ENCODE measurements at regions not wholly inside any gene's neighbourhood (a gene's known extent, or its start where the extent isn't known, plus 50 kb on each side); places are given as distances from the start of the nearest gene placed in this dataset.

GRCh38 chr10:4676566-4676965, 149.4 kb upstream of the AKR1E2 start:
- WGBS: 96% methylated on average over 3 of the region's 3 CpGs
- Histone ChIP-seq H3K4me1 (ENCODE audit: control insufficient read depth in 4 of 4, insufficient read depth in 4 of 4, low read length in 3 of 4) (peaks cover 0 to 10% (median 2%) of the 10 kb centered on the region in 4 donors), H3K27ac (ENCODE audit: low read depth in 1 of 2, low read length in 2 of 2) (no peak overlapping the region), H3K4me3 (ENCODE audit: low read depth in 1 of 3, low read length in 3 of 3) (no peak overlapping the region), H3K9me3 (ENCODE audit: control insufficient read depth in 4 of 4, low read length in 3 of 4) (no peaks in the 10 kb centered on the region), H3K27me3 (ENCODE audit: control insufficient read depth in 4 of 4, insufficient read depth in 4 of 4, low read length in 3 of 4) (no peaks in the 10 kb centered on the region), H3K36me3 (ENCODE audit: control insufficient read depth in 4 of 4, insufficient read depth in 3 of 4, low read depth in 1 of 4, low read length in 3 of 4) (no peaks in the 10 kb centered on the region), H3K9ac (ENCODE audit: low read depth in 1 of 2, low read length in 2 of 2) (no peak overlapping the region)
- no peak for DNase-seq (ENCODE audit: low spot score)
- TF ChIP-seq SP1 (IDR thresholded peaks at IDR 0.05) (no peak), ZBTB33 (IDR thresholded peaks at IDR 0.05) (no peak), TAF1 (conservative IDR thresholded peaks at IDR 0.05) (no peak), FOXA2 (IDR thresholded peaks at IDR 0.05) (no peak), RXRA (IDR thresholded peaks at IDR 0.05) (no peak), MAX (IDR thresholded peaks at IDR 0.05) (no peak), FOXA1 (IDR thresholded peaks at IDR 0.05) (no peak), HNF4G (IDR thresholded peaks at IDR 0.05) (no peak)

DNA sequence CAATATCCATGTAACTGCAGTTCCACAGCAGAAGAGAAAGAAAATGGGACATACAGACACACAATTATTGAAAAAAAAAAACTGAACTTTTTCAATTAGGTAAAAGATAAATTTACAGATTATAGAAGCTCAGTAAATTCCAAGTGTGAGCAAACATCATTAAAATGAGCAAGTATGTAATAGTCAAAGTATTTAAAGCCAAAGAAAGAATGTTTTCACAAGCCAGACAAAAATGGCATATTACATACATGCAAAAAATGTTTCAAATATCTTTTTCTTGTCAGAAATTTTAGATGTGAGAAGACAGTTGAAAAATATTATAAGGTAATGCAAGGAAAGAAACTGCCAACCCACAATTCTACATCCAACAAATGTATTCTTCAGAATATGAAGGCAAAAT, 150.2 kb upstream of the AKR1E2 start:
- H3K4me1 ChIP-seq (ENCODE audit: control insufficient read depth in 4 of 4, insufficient read depth in 4 of 4, low read length in 3 of 4): peaks cover 0 to 10% (median 2%) of the 10 kb centered on the region in 4 donors
- no peaks in the 10 kb centered on the region for H3K36me3 ChIP-seq (ENCODE audit: control insufficient read depth in 4 of 4, insufficient read depth in 3 of 4, low read depth in 1 of 4, low read length in 3 of 4)
- H3K4me3 ChIP-seq (ENCODE audit: low read depth in 1 of 3, low read length in 3 of 3): no peak overlapping the region
- no peak for DNase-seq (ENCODE audit: low spot score)
- H3K27me3 ChIP-seq (ENCODE audit: control insufficient read depth in 4 of 4, insufficient read depth in 4 of 4, low read length in 3 of 4): no peaks in the 10 kb centered on the region
- no peaks in the 10 kb centered on the region for H3K9me3 ChIP-seq (ENCODE audit: control insufficient read depth in 4 of 4, low read length in 3 of 4)
- no peak overlapping the region for H3K9ac ChIP-seq (ENCODE audit: low read depth in 1 of 2, low read length in 2 of 2)
- no peak overlapping the region for H3K27ac ChIP-seq (ENCODE audit: low read depth in 1 of 2, low read length in 2 of 2)
- no peak for TF ChIP-seq GABPA (IDR thresholded peaks at IDR 0.05 in 1 of 2, conservative IDR thresholded peaks at IDR 0.05 in 1 of 2)
- TF ChIP-seq NR2F2 (IDR thresholded peaks at IDR 0.05): no peak
- TF ChIP-seq EGR1 (IDR thresholded peaks at IDR 0.05; ENCODE audit: low read depth in 2 of 2): no peak
- no peak for TF ChIP-seq JUND (IDR thresholded peaks at IDR 0.05)
- TF ChIP-seq FOXA2 (IDR thresholded peaks at IDR 0.05): no peak
- TF ChIP-seq YY1 (IDR thresholded peaks at IDR 0.05): no peak
- TF ChIP-seq TAF1 (conservative IDR thresholded peaks at IDR 0.05): no peak
- TF ChIP-seq, protein P1, sequence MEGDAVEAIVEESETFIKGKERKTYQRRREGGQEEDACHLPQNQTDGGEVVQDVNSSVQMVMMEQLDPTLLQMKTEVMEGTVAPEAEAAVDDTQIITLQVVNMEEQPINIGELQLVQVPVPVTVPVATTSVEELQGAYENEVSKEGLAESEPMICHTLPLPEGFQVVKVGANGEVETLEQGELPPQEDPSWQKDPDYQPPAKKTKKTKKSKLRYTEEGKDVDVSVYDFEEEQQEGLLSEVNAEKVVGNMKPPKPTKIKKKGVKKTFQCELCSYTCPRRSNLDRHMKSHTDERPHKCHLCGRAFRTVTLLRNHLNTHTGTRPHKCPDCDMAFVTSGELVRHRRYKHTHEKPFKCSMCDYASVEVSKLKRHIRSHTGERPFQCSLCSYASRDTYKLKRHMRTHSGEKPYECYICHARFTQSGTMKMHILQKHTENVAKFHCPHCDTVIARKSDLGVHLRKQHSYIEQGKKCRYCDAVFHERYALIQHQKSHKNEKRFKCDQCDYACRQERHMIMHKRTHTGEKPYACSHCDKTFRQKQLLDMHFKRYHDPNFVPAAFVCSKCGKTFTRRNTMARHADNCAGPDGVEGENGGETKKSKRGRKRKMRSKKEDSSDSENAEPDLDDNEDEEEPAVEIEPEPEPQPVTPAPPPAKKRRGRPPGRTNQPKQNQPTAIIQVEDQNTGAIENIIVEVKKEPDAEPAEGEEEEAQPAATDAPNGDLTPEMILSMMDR (IDR thresholded peaks at IDR 0.05; ENCODE audit: low read depth, low read length, missing input control): no peak
- TF ChIP-seq, protein P2, sequence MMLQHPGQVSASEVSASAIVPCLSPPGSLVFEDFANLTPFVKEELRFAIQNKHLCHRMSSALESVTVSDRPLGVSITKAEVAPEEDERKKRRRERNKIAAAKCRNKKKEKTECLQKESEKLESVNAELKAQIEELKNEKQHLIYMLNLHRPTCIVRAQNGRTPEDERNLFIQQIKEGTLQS (IDR thresholded peaks at IDR 0.05): no peak
- TF ChIP-seq ZBTB33 (IDR thresholded peaks at IDR 0.05): no peak
- no peak for TF ChIP-seq HNF4G (IDR thresholded peaks at IDR 0.05)
- TF ChIP-seq MAX (IDR thresholded peaks at IDR 0.05): no peak
- no peak for TF ChIP-seq FOXA1 (IDR thresholded peaks at IDR 0.05)
- TF ChIP-seq RAD21 (IDR thresholded peaks at IDR 0.05): no peak
- TF ChIP-seq REST (IDR thresholded peaks at IDR 0.05): no peak
- no peak for TF ChIP-seq RXRA (IDR thresholded peaks at IDR 0.05)
- TF ChIP-seq SP1 (IDR thresholded peaks at IDR 0.05): no peak
- no peak for TF ChIP-seq HNF4A (conservative IDR thresholded peaks at IDR 0.05)

Measured in liver (tissue), 8 donors.